ENCODE measurements at regions not wholly inside any gene's neighbourhood (a gene's known extent, or its start where the extent isn't known, plus 50 kb on each side); places are given as distances from the start of the nearest gene placed in this dataset.

DNA sequence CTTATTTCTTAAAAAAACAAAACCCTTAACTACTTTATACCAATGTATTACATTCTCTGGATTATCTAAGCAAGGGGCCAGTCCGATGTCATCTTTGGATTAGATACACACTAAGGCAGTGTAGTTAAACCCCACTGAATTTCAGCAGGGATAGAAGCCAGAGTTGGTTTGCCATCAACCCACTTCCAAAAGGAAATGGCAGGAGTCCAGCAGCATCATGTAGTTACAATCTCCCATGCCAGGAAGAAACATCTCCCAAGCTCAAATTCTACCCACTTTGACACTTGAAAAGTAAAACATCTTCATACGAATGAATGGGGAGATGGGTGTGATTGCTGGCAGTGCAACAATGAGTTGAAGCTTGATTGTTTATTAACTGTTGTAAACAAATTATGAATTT is 203.5 kb upstream of the PLXNC1 start:
- DNase-seq = no peak

- DNase-seq = no peak
Observed at GRCh38 chr12:93946542-93947150, 201.7 kb upstream of the PLXNC1 start.

- DNase-seq = no peak
Observed at GRCh38 chr12:93947486-93947885, 200.9 kb upstream of the PLXNC1 start.

DNA sequence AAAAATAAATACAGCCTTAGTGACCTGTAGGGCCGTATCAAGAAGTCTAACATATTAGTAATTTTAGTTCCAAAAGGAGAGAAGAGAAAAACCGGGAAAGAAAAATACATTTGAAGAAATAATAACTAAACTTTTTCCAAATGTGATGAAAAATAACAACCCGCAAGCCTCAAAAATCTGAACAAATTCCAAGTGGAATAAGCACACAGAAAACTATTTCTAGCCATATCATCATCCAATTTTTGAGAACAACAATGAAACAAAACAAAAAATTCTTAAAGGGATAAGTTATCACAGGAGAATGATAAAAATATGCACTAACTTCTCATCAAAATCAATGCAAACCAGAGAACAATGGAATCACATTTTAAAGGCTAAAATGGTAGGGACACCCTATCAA is 198.1 kb upstream of the PLXNC1 start:
- no peak for DNase-seq

GRCh38 chr12:93954166-93955112 is 193.9 kb upstream of the PLXNC1 start:
- no peak for DNase-seq

- DNase-seq = no peak
Observed at GRCh38 chr12:93956551-93956950, 191.8 kb upstream of the PLXNC1 start.

DNA sequence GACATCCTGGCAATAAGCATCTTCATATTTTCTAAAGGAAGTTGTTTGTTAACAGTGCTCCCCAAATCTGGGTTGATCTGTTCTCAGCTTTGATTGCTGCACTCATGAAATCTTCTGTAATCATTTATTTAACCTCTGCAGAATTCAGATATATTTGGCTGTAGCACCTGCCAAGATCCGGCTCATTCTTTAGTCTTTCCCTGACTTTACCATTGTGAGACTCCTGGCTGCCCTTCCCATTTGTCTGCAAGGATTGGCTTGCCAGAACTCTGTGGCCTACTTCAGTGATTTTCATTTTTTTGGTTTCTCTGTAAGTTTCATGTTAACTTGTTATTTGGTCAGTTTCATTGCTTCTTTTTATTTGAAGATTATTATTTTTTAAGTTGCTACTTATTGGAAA is 191.2 kb upstream of the PLXNC1 start:
- DNase-seq = no peak

DNA sequence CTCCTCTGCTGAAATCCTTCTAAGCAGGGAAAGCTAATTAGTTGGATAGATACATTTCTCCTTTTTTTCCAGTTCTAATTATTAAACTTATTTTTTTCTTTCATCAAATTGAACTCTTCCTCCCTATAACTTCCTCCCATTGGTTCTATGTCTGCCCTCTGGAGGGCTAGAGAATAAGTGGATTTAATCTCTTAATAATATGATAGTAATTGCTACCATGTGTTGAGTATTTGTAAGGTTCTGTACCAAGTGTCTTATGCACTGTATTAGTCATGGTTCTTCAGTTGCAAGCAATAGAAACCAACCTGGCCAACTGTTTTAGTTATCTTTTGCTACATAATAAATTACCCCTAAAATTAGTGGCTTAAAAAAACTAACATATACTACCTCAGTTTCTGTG is 190.5 kb upstream of the PLXNC1 start:
- DNase-seq = no peak

DNA sequence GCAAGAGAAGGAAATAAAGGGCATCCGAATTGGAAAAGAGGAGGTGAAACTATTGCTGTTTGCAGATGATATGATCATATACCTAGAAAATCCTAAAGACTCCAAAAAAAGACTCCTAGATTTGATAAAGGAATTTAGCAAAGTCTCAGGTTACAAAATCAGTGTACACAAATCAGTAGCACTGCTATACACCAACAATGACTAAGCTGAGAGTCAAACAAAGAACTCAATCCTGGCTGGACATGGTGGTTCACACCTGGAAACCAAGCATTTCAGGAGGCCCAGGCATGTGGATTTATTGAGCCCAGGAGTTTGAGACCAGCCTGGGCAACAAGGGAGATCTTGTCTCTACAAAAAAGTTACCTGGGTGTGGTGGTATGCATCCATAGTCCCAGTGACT is 188.7 kb upstream of the PLXNC1 start:
- no peak for DNase-seq

GRCh38 chr12:93960521-93960920 is 187.9 kb upstream of the PLXNC1 start:
- no peak for DNase-seq

- DNase-seq = no peak
Observed at GRCh38 chr12:93962336-93962735, 186.0 kb upstream of the PLXNC1 start.

DNA sequence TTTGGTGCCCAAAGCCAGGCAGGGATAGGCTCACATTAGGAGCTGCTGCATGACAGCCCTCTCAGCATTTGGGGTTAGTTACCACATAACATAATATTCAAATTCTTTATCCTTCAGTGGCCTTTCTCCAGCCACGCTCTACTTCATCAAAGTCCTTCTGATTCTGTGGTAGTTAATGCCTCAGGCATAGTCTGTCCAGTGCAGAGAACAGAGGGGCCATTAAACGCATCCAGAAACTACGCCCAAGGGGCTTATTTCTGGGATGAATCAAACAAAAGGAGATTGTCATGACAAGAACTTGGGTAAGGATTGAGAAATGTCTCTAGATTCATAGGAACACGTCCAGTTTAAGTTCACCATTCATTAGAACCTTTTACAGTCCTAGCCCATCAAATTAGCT is 183.4 kb upstream of the PLXNC1 start:
- DNase-seq = no peak

DNA sequence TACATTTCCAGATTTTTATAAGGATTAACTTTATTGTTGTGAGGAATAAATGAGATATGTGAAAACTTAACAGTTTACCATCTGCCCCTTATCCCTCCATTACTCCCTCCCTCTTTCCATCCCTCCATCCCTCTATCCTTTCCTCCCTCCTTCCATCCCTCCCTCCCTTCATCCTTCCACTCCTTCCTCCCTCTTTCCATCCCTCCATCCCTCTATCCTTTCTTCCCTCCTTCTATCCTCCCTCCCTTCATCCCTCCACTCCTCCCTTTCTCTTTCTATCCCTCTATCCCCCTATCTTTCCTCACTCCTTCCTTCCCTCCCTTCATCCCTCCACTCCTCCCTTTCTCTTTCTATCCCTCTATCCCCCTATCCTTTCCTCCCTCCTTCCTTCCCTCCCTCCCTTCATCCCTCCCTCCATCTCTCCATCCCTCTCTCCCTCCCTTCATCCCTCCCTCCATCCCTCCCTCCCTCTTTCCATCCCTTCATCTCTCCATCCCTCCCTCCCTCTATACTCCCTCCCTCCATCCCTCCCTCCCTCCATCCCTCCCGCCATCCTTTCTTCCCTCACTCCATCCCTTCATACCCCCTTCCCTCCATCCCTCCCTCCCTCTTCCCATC is 181.8 kb upstream of the PLXNC1 start:
- no peak for DNase-seq

DNA sequence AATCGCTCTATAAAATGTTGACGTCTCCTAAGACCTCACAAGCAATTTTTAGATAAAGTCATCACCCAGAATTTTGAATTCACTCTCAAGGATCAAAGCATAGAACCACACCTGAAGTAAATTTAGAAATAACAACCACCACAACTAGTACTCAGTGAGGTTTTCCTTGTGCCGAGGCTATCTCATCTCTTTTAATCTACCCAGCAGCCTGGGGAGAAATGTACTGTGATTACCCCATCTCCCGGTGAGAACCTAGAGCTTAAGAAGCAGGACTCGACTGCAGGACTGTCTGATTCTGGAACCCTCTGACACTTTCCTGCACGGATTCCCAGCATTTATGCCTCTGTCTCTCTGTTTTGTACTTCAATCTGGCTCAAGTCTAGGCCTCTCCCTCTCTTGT is 180.9 kb upstream of the PLXNC1 start:
- no peak for DNase-seq

GRCh38 chr12:93968536-93969285 is 179.7 kb upstream of the PLXNC1 start:
- no peak for DNase-seq

GRCh38 chr12:93970900-93971688 is 177.3 kb upstream of the PLXNC1 start:
- no peak for DNase-seq

- DNase-seq = no peak
Observed at GRCh38 chr12:93972411-93973208, 175.8 kb upstream of the PLXNC1 start.

GRCh38 chr12:93974252-93974651 is 174.1 kb upstream of the PLXNC1 start:
- DNase-seq = no peak

DNA sequence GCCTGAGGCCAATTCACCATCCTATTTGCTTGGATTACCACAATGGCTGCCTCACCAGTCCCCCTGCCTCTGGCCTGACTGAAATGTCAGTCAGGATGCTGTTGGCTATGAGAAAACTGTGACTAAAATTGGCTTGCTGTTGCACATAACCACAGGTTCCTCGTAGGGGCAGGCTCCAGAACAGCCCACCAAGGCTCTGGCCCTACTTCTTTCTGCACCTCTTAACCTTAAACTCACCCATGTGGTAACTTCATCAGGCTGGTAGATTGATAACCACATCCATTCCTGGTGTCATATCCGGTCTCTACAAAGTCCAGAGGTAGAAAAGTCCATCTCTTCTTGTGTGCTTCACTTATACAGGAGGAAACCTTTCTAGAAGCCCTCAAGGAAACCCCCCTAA is 172.4 kb upstream of the PLXNC1 start:
- DNase-seq = no peak

DNA sequence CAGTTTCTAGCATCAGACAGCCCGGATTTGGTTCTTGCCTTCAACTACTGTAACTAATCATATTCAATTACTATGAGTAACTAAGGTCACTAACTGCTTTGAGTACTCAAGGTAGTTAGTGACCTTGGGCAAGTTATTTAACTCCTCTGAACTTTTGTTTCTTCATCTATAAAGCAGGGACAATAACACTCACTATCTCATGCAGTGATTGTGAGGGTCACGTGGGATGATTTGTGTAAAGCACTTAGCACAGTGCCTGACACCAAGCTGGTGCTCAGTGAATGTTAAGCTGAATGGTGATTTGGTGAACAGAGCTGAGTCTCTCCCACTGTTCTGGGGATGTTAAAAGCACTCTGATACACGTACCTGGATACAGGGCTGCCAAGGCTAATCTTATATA is 171.3 kb upstream of the PLXNC1 start:
- DNase-seq = no peak

DNA sequence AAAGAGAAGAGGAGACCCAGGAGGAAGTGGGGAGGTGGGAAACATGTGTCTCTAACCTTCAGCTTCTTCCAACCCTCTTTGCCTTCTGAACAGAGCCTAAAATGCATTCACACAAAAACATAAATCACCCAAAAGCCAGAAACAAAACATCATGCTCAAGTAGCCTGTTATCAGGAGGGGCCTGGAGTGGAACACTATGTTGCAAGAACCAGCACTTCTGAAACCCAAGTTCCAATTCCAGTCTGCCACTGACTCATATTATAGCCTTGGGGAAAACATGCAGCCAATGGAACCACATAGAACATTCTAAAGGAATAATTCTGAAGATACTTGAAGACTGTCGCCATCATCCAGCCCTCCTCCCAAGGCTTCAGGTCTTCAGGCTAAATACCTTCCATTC is 169.8 kb upstream of the PLXNC1 start:
- no peak for DNase-seq

GRCh38 chr12:93979189-93979588 is 169.2 kb upstream of the PLXNC1 start:
- no peak for DNase-seq
